PC-9 (cell line): ENCODE measurements at regions not wholly inside any gene's neighbourhood (a gene's known extent, or its start where the extent isn't known, plus 50 kb on each side); places are given as distances from the start of the nearest gene placed in this dataset.
A peak's percentile ranks its signal among the peaks of the same experiment; 100 is the strongest.

Experiments
- EZH2 ChIP-seq: fragments of 200-600 bp; sonication (generic); IDR thresholded peaks from 2 replicates; pipeline ENCODE4 v1.8.0; 2017; ENCODE audit warnings: antibody characterized with exemption, low read depth
- TF ChIP-seq, protein P1 (sequence below): fragments of 200-600 bp; sonication (generic); conservative IDR thresholded peaks from 2 replicates; pipeline ENCODE4 v1.6.1; 2017; ENCODE audit warnings: mixed run types, antibody characterized with exemption, mild to moderate bottlenecking, moderate library complexity

DNA sequence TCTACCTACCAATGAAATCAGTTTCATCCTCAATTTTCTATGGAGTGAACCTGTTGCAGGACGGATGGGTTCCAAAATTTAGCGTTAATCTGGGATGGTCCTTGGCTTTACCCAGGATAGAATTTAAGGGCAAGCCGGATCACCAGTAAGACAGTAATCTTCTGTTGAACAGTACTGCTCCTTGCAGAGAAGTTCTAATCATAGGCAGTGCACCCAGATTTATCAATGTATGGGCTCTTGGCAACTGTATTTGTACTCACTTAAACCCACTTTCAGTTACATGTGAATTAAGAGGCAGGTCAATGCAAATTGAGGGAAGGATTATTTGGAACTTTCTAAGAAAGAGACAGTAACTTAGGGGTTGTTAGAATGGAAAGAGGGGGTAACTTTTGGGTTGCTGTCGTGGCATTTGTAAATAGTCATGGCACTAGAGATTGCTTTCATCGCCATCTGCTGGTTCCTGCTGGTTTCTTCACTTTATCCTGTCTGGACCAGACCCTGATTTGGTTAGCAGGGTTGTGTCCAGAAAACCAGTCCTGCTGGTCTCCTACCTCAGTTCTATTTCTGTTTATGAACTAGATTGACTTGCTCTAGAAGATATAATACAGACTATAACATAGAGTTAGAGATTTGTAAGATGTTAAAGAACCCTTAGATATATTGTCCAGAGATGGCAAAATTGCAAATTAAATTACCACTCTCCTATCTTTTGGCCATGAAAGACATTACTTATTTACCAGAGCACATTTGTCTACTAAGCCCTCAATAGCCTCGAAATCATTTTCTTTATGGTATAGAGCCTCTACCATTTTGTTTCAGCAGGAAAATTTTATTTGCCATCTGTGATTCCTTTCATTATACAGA lies 646.3 kb downstream of the UTRN start:
- TF ChIP-seq, protein P1, sequence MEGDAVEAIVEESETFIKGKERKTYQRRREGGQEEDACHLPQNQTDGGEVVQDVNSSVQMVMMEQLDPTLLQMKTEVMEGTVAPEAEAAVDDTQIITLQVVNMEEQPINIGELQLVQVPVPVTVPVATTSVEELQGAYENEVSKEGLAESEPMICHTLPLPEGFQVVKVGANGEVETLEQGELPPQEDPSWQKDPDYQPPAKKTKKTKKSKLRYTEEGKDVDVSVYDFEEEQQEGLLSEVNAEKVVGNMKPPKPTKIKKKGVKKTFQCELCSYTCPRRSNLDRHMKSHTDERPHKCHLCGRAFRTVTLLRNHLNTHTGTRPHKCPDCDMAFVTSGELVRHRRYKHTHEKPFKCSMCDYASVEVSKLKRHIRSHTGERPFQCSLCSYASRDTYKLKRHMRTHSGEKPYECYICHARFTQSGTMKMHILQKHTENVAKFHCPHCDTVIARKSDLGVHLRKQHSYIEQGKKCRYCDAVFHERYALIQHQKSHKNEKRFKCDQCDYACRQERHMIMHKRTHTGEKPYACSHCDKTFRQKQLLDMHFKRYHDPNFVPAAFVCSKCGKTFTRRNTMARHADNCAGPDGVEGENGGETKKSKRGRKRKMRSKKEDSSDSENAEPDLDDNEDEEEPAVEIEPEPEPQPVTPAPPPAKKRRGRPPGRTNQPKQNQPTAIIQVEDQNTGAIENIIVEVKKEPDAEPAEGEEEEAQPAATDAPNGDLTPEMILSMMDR, result peak; percentile 78
- TF ChIP-seq EZH2, result no peak
